HG02571 (cell line): ENCODE measurements at regions not wholly inside any gene's neighbourhood (a gene's known extent, or its start where the extent isn't known, plus 50 kb on each side); places are given as distances from the start of the nearest gene placed in this dataset.
"Not testable (repeated sequence)": the region's sequence is repeated elsewhere in the genome, so short reads cannot be mapped to it uniquely, and the experiment has no call there.

Source experiments
- ATAC-seq: cut with Tn5 transposase; IDR thresholded peaks from one replicate; pipeline ENCODE4 v1.9.1; 2021; ENCODE audit warnings: mild to moderate bottlenecking, moderate library complexity; ENCODE audit not compliant: unreplicated experiment

- no peak for ATAC-seq
These were observed 528.1 kb downstream of the RAB28 start for GRCh38 chr4:12956026-12956425.

- no peak for ATAC-seq
These were observed 534.2 kb downstream of the RAB28 start for GRCh38 chr4:12949719-12950490.

GRCh38 chr4:12943069-12943468 lies 541.1 kb downstream of the RAB28 start:
- ATAC-seq: no peak

- no peak for ATAC-seq
These were observed 550.3 kb downstream of the RAB28 start for GRCh38 chr4:12933760-12934221.

GRCh38 chr4:12932203-12932788 lies 551.8 kb downstream of the RAB28 start:
- ATAC-seq: no peak

- ATAC-seq: no peak
These were observed 554.4 kb downstream of the RAB28 start for GRCh38 chr4:12929784-12930183.

- ATAC-seq: no peak
These were observed 555.4 kb downstream of the RAB28 start for GRCh38 chr4:12928751-12929150.

- ATAC-seq: no peak
These were observed 557.7 kb downstream of the RAB28 start for GRCh38 chr4:12926189-12927066.

GRCh38 chr4:12924728-12925320 lies 559.3 kb downstream of the RAB28 start:
- ATAC-seq: no peak

- no peak for ATAC-seq
These were observed 559.9 kb downstream of the RAB28 start for GRCh38 chr4:12924253-12924652.

GRCh38 chr4:12912896-12913418 lies 571.2 kb downstream of the RAB28 start:
- no peak for ATAC-seq

GRCh38 chr4:12911750-12912358 lies 572.3 kb downstream of the RAB28 start:
- no peak for ATAC-seq

- not testable (repeated sequence) for ATAC-seq
These were observed 580.5 kb downstream of the RAB28 start for GRCh38 chr4:12903640-12904039.

GRCh38 chr4:12902735-12903134 lies 581.4 kb downstream of the RAB28 start:
- no peak for ATAC-seq

- no peak for ATAC-seq
These were observed 586.2 kb downstream of the RAB28 start for GRCh38 chr4:12897954-12898353.

GRCh38 chr4:12894062-12894461 lies 590.1 kb downstream of the RAB28 start:
- no peak for ATAC-seq

GRCh38 chr4:12889054-12889453 lies 595.1 kb downstream of the RAB28 start:
- no peak for ATAC-seq

- no peak for ATAC-seq
These were observed 599.0 kb downstream of the RAB28 start for GRCh38 chr4:12884846-12885796.

- no peak for ATAC-seq
These were observed 602.1 kb downstream of the RAB28 start for GRCh38 chr4:12881945-12882584.
